ENCODE measurements at regions not wholly inside any gene's neighbourhood (a gene's known extent, or its start where the extent isn't known, plus 50 kb on each side); places are given as distances from the start of the nearest gene placed in this dataset.

DNA sequence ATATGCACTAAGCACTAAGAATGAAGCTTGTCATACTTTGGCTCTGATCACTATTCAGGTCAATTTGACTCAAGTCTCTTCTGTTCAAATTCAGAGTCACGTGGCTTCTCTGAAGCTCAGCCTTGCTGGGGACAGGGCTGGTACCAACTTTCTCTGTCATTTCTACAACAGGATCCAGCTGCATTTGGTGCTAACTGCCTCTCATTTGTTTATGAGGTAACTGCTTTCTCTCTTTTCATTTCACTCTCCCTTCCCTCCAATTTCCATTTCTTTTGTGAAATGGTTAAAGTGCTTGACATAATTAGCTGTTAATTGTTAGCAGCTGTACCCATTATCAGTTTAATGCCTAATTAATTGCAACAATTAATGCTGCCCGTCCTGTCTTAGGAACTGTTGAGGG is 259.7 kb upstream of the PLET1 start:
- Mint-ChIP-seq H3K27me3 (ENCODE audit: insufficient read depth) (peaks cover 17% of the 10 kb centered on the region), H3K4me3 (no peak overlapping the region), H3K36me3 (ENCODE audit: low read depth) (no peaks in the 10 kb centered on the region), H3K9me3 (no peaks in the 10 kb centered on the region), H3K4me1 (ENCODE audit: low read depth) (peaks cover 44% of the 10 kb centered on the region), H3K27ac (no peak overlapping the region)
- TF ChIP-seq, protein P1, sequence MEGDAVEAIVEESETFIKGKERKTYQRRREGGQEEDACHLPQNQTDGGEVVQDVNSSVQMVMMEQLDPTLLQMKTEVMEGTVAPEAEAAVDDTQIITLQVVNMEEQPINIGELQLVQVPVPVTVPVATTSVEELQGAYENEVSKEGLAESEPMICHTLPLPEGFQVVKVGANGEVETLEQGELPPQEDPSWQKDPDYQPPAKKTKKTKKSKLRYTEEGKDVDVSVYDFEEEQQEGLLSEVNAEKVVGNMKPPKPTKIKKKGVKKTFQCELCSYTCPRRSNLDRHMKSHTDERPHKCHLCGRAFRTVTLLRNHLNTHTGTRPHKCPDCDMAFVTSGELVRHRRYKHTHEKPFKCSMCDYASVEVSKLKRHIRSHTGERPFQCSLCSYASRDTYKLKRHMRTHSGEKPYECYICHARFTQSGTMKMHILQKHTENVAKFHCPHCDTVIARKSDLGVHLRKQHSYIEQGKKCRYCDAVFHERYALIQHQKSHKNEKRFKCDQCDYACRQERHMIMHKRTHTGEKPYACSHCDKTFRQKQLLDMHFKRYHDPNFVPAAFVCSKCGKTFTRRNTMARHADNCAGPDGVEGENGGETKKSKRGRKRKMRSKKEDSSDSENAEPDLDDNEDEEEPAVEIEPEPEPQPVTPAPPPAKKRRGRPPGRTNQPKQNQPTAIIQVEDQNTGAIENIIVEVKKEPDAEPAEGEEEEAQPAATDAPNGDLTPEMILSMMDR (IDR thresholded peaks at IDR 0.05): no peak
- no peak for DNase-seq

DNA sequence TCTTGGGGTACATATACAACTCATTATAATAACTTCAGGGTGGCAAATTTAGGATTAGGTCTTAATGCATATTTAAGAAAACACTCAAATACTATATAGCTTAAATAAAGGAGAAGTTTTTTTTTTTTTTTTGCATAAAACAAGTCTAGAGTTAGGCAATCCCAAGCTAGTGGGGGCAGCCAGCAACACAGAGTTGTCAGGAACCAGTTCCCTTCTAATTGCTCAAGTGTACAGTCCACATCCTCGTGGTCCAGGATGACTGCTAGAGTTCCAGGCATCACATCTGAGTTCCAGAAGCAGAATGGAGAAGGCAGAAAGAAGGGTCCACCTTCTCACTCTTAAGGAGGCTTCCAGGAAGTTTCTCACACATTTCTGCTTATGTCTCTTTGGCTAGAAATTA is 261.9 kb upstream of the PLET1 start:
- H3K4me3 Mint-ChIP-seq: no peak overlapping the region
- peaks cover 46% of the 10 kb centered on the region for H3K4me1 Mint-ChIP-seq (ENCODE audit: low read depth)
- peaks cover 16% of the 10 kb centered on the region for H3K27me3 Mint-ChIP-seq (ENCODE audit: insufficient read depth)
- H3K36me3 Mint-ChIP-seq (ENCODE audit: low read depth): no peaks in the 10 kb centered on the region
- no peak for DNase-seq
- H3K27ac Mint-ChIP-seq: no peak overlapping the region
- H3K9me3 Mint-ChIP-seq: no peaks in the 10 kb centered on the region
- TF ChIP-seq, protein P1 (IDR thresholded peaks at IDR 0.05): no peak

DNA sequence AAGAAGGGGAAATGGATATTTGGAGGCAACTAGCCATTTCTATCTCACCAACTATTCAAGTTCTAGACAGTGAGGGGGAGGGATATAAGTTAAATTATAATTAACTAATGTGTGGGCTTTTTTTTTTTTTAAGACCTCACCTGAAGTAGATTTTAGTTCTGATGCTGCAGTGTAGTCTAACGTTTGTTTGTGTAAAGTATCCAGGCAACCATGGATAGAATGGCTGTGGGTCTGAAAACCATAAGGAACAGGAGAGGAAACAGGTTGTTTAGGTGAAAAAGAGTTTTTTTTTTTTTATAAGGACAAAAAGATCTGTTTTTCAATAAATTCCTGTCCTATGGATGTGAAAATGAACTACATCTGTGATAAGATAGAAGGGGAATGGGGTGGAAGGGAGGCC is 262.4 kb upstream of the PLET1 start:
- Mint-ChIP-seq H3K36me3 (ENCODE audit: low read depth) (no peaks in the 10 kb centered on the region), H3K27ac (no peak overlapping the region), H3K9me3 (no peaks in the 10 kb centered on the region), H3K4me3 (no peak overlapping the region), H3K27me3 (ENCODE audit: insufficient read depth) (peaks cover 16% of the 10 kb centered on the region), H3K4me1 (ENCODE audit: low read depth) (peaks cover 44% of the 10 kb centered on the region)
- DNase-seq: no peak
- TF ChIP-seq, protein P1 (IDR thresholded peaks at IDR 0.05): no peak

DNA sequence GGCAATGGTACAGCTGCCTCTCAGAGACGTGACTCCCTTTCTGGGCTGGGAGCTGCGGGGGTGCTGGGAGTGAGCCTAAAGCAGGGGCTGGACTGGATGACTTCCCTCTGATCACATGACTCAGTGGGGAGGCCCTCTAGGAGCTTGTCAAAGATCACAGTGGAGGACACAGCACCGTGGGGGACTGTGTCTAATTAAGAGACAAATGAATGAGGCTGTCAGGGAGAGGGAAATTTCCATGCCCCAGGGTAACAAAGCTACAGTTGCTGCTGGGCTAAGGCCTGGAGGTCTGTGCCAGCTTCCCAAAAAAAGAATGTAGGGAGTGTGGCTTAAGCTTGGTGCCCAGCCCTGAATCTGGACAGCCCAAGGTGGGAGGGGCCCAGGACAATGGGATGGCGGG is 262.8 kb upstream of the PLET1 start:
- Mint-ChIP-seq H3K27me3 (ENCODE audit: insufficient read depth) (peaks cover 19% of the 10 kb centered on the region), H3K4me3 (no peak overlapping the region), H3K9me3 (no peaks in the 10 kb centered on the region), H3K27ac (0 out of 2 replicates have a peak overlapping the region, but pooled peaks have one; percentile 25), H3K36me3 (ENCODE audit: low read depth) (no peaks in the 10 kb centered on the region), H3K4me1 (ENCODE audit: low read depth) (peaks cover 40% of the 10 kb centered on the region)
- no peak for DNase-seq
- TF ChIP-seq, protein P1 (IDR thresholded peaks at IDR 0.05): no peak

DNA sequence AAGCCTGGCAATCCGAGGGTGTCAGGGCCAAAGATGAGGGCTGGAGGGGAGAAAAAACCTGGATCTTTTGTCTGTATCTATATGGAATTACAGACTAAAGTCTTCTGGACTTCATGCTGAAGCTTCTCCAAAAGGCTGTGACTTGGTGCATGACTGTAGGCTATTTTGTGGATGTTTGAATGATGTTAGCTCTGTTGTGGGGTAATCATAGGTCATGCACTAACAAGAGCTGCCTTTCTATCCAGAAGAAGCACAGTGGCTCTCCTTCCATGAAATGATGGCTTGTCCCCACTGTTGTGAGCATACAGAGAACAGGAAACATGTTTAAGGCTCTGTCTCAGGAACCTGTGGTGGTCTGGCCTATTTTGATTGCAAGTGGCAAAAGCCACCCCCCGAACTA is 263.3 kb upstream of the PLET1 start:
- TF ChIP-seq, protein P1 (IDR thresholded peaks at IDR 0.05): no peak
- H3K27me3 Mint-ChIP-seq (ENCODE audit: insufficient read depth): peaks cover 22% of the 10 kb centered on the region
- H3K36me3 Mint-ChIP-seq (ENCODE audit: low read depth): no peaks in the 10 kb centered on the region
- peaks cover 37% of the 10 kb centered on the region for H3K4me1 Mint-ChIP-seq (ENCODE audit: low read depth)
- DNase-seq: no peak
- H3K4me3 Mint-ChIP-seq: no peak overlapping the region
- no peaks in the 10 kb centered on the region for H3K9me3 Mint-ChIP-seq
- no peak overlapping the region for H3K27ac Mint-ChIP-seq

DNA sequence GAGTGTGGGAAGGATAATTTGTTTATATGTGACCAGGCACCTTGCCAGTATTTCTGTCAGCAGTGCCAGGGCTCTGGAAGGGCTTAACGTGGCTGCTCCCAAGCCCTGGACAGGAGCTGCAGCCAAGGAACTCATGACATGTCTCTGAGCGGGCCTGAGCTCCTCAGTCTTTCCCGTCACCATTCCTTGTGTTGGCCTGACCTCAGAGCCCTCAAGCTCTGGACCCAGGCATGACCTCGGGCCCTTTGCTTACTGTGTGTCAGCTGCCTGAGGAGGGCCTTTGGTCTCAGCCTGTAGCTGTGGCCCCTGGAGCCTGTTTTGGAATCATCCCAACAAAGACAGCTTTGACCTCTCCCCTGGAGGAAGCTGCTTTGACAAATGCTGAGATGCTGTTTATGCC is 264.1 kb upstream of the PLET1 start:
- H3K4me1 Mint-ChIP-seq (ENCODE audit: low read depth): peaks cover 37% of the 10 kb centered on the region
- H3K4me3 Mint-ChIP-seq: no peak overlapping the region
- no peak for DNase-seq
- no peaks in the 10 kb centered on the region for H3K9me3 Mint-ChIP-seq
- peaks cover 19% of the 10 kb centered on the region for H3K27me3 Mint-ChIP-seq (ENCODE audit: insufficient read depth)
- TF ChIP-seq, protein P1 (IDR thresholded peaks at IDR 0.05): no peak
- no peaks in the 10 kb centered on the region for H3K36me3 Mint-ChIP-seq (ENCODE audit: low read depth)
- no peak overlapping the region for H3K27ac Mint-ChIP-seq

Data from HFFc6 (cell line).